Stimulated activated CD4-positive, alpha-beta T cell treated with anti-CD3 and anti-CD28 coated beads, TNF-alpha, amount 100 ng/mL, for 24 hours (primary cell): ENCODE measurements at regions not wholly inside any gene's neighbourhood (a gene's known extent, or its start where the extent isn't known, plus 50 kb on each side); places are given as distances from the start of the nearest gene placed in this dataset.

Source experiments
- DNase-seq, 3 experiments: peaks; one replicate each; pipeline ENCODE4 v3.0.0-alpha.2; 2020; ENCODE audit warnings: low read depth in 3 of 3

DNA sequence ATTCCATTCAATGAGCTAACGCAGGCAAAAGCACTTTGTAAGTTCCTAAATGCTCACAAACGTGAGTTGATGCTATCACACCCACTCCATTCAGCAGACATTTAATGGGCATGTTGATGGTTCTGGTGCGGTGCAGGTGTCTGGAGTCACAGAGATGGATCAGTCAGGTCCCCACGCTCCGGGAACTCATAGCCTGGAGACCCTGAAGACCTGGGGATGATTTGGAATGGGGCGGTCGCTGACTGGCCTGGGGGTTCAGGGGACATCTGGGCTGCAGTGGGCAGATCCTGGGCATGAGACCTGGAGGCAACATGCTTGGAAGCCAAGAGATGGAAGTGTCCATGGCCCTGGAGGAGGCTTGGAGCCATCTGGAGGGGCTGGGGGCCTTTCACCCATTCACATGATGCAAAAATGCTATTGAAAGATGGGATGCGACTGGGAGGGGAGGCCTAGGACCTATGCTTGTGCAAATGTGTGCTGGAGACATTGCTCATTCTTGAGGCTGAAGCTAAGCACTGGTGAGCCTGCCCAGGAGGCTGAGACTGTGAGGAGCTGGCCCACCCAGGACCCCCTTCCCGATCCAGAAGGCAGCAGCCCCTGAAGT lies 522.6 kb downstream of the GLRX3 start:
- DNase-seq = no peak

DNA sequence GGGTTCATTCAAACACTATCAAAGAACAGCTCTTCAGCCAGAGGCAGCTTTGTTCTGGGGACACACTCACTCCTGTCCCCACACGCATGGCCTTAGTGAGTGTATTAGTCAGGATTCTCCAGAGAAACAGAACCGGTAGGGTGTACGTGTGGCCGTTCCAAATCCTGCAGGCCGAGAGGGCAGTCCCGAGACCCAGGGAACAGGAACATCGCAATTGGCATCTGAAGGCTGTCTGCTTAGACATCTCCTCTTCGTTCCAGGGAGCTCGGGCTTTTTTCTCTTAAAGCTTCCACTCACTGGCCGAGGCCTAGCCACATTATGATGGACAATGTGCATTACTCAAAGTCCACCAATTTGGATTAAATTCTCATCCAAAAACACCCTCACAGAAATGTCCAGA lies 523.3 kb downstream of the GLRX3 start:
- no peak for DNase-seq

DNA sequence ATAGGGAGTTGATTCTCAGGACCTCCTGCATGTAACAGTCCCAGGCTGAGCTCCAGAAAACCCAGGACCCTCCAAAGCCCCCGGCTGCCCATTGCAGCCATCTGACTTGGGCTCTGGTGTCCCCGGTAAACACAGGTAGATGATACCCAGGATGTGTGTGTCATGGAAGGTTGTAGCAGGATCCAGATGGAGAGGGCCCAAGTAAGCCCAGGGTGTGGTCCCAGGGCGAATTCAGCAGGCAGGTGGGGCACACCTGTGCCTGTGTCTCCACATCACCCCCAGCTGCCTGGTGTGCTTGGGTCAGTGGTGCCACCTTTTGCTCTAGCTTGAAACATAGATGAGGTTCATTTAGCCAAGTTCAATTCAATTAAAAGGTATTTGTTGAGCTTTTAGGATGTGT lies 524.1 kb downstream of the GLRX3 start:
- DNase-seq = no peak

DNA sequence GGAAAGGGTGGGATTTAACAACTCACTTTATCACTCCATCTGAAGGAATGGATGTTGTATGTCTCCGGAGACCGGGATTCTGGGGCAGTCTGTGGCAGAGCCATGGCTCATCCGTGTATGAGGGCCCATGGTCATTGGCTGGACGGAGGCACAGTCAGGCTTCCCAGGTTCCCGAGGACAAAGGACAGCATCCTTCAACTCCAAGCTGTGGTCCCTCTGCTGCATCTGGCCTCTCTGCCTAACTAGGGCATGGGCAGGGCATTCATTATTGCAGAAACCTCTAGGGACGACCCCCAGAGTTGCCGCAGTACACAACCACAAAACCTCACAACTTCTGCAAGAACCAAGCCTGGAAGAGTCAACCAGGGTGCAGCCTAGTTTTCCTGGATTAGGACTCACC lies 525.2 kb downstream of the GLRX3 start:
- no peak for DNase-seq

DNA sequence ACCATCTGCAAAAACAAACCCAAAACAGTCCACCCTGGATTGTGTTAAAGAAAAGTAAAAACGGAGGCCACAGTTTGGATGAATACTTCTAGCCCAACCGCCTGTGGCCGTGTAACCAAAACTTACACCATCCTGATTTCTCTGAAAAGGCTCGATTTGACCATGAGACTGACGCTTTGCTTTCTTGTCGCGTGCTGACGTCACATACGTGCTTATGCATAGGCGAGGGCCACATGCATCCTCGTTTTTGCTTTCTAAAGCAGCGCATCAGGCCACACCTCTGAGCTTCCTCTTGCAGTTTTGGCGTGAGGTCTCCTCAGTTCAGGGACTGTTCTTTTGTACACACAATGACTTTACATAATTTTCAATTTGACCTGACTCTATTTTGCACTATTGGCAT lies 526.6 kb downstream of the GLRX3 start:
- no peak for DNase-seq

DNA sequence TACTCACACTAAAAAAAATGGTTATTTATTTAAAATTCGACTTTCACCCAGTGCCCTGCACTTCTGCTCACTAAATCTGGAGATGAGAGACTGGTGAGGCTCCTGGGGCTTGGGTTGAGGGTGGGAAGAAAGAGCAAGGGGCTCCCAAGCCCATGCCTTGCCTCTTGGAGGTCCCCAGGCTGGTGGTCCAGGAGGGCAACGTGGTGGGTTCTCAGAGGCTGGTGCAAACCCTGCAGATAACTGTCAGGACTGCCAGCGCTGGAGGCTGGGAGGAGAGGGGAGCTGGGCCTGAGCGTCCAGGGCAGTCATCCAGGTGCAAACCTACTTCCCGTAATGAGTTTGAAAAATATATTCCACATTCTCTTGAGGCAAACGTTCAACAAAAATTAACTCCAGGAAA lies 528.3 kb downstream of the GLRX3 start:
- no peak for DNase-seq

DNA sequence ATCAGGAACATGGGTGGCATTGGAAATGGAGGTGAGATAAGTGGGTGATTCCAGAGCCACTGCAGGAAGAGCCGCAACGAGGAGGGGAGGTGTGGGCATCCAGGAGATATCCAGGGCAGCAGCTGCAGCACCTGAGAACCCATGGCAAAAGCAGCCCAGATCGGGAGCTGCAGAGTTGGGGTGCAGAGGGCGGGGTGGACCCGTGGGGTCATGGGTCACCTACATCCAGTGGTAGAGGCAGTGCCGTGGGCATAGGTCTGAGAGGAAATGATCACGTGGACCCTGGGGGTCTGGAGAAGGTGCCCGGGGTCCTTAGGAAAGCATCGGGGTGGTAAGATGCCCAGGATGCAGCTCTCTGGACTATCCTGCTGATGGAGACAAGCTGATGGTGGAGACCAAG lies 530.0 kb downstream of the GLRX3 start:
- no peak for DNase-seq

DNA sequence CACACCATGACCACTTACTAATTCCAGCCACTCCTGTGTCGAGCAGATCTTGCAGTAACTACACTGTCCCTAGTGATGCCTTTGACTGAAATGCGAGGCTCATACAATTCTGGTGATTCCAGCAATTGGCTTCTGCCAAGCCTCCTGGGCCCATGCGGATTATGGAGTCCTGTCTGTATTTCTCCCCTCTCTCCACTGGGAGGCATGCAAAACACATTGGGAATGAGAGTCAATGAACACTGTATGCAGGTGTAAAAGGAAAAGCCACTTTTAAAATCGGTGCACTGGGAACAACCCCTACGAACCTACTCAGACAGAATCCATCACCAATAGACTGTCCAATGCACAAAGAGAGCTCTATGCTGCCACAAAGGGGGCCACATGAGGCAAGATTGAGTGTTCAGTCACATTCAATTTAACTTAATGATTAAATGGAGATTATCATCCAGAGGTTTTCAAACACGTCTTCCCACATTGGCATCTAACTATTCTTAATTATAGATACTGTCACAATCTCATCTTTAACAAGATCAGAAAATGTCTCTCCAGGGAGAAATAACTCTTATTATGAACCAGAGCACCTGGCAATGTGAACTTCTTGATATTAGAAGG lies 550.6 kb downstream of the GLRX3 start:
- DNase-seq = no peak

DNA sequence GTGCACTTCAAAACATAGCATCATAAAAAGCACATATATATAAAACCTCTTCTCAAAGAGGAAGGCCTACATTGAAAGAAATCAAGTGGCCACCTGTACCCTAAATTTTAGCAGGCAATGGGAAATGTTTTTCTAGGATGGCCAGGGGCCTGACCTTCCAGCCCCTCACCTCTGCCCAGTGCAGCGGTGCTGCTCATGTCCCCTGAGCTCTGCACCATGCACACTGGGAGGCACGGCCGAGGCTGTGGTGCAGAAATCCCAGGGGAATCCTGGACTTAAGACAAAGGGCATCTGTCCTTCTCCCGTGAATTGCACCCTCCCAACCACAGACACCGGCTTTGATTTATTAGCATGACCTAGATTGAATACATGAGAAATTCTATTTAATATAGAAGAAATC lies 551.4 kb downstream of the GLRX3 start:
- no peak for DNase-seq

DNA sequence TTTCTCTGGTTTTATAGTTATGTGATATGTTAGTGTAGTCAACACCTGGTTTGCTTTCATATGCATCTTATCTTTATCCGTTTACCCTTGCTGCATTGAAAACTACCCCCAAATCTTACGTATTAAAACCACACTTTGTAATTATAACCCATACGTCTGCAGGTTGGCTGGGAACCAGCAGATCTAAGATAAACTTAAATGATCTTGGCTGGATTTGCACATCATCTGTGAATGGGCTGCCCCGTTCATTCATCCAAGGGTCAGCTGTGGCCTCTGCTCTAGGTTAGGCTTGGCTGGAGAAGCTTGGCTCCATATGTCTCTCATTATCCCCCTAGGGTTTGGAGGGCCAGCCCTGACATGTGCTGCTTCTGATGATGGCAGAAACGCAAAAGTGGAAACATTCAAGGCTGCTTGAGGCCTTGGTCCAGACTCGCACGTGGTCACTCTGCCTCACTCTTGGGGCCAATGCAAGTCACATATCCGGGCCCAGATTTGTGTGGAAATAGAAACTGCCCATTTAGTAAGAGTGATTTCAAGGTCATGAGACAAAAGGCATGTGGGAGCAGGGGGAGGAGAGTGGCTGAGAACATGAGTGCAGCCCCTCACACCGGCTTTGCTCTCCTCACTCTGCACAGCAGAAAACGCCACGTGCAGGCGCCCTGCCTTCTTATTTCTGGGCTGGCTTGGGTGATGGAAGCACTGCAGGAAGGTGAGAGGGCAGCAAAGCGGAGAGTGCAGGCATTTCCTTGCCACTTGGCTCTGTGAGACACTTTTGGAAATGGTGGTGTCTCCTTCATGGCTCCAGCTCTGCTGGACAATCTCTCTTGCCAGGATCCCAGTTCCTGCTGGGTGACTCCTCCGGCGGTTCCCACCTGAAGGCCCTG lies 553.8 kb downstream of the GLRX3 start:
- DNase-seq = no peak

DNA sequence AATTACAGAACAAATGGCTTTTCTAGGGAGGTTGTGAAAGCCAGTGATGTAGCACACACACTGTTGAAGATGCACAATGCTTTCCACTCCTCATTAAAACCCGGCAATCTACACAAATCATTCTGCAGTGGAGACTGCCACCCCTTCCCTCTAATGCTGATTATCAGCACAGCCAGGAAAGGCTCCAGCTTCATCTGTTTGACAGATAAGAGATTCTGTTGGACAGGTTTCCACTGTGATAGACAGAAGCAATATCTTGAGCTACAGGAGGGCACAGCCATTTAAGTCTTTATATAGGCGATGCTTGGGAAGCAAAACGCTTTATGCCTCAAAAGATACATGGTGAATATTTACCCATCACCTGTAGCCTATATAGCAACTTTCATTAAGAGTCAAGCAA lies 555.6 kb downstream of the GLRX3 start:
- no peak for DNase-seq

DNA sequence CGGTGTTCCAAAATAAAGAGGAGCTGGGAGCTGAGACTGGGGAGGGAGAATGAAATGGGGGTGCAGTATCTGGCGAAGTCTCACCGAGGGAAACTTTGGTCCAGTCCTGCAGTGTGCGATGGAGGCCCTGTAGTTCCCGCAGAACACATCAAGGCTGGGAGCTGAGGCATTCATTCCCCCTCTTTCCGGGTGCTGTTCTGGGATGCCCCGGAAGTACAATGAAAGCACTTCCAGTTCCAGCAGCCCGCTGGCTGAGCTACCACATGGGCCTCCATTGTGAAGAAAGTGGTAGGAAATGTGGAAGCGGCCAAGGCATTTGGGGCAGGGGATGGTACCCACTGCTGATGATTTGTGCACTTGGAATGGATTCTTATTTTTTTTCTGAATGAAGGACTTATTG lies 560.7 kb downstream of the GLRX3 start:
- no peak for DNase-seq

DNA sequence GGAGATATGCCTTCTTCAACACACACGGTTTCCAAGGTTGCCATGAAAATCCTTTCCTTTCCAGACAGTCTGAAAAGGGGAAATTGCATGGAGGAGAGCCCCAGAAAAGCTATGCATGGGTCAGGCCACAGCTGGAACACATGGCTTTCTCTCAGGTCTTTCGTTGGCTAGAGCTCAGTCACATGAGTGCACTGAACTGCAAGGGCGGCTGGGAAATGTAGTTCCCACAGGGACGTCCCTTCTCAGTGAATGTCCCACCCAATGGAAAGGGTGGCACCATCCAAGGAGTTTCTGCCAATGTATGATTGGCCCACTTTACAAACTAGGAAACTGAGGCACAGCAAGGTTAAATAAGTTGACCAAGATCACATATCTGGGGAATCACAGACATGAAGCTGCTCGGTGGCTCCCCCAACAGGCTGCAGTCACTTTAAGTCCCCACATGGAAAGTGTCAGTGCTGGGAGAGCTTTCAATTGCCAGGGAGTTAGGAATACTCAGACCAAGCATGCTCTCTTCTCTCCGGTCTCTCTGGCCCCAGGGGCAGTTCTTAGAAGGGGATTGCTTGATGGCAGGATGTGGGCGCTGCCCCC lies 571.3 kb downstream of the GLRX3 start:
- no peak for DNase-seq

DNA sequence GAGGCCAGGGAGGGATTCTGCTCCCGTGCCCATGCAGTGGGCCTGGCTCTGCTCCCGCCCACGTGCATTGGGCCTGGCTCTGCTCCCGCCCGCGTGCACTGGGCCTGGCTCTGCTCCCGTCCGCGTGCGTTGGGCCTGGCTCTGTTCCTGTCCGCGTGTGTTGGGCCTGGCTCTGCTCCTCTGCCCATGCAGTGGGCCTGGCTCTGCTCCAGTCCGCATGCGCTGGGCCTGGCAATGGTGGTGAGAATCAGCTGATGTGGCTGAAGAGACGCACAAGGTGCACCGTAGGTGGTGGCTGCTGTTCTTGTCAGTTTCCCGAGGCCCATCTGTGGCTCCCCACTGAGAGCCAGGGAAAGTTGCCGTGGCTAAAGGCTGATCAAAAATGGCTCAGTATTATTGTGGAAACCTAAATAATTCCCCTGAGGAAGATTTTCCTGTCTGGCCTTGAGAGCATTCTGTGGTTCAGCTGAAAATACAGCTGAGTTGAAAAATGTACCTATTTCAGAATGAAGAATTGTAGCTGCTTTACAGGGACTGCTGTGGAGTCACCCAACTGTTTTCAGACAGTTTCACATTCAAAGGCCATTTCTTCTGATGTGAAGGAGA lies 572.4 kb downstream of the GLRX3 start:
- no peak for DNase-seq

DNA sequence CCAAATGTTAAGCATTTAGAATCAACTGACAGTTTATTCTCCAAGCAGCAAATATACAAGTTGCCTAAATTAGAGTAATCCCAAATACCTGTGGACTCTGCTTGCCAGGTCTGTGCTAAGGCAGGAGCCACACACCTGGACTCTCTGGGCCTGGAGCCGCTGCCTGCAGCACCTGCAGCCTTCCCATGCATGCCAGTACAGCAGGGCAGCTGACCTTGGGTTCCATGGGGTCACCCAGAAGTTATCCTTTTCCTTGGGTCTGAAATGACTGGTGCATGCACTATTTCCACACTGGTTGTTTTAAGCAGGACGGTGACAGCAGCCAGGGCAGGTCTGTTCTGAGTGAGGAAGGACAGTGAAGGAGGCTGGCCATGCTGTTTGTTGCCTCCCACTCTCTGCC lies 573.2 kb downstream of the GLRX3 start:
- DNase-seq = no peak

DNA sequence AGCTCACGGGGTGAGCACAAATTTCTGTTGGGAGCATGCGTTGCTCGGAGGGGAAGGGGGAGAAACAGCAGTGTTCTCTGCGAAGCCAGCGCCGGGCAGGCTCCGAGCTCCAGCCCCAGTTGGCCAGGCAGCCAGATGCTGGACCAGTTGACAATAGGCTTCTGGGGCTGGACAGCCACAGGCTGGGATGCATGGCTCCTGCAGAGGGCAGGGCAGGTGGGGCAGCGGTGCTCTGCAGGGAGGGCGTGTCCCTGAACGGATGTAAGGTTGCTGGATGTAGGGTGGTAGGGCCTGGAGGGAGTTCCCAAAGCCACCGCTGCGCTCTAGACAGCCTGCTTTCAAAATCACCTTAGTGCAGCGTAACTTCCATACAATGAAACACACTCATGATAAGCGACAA lies 574.9 kb downstream of the GLRX3 start:
- no peak for DNase-seq

DNA sequence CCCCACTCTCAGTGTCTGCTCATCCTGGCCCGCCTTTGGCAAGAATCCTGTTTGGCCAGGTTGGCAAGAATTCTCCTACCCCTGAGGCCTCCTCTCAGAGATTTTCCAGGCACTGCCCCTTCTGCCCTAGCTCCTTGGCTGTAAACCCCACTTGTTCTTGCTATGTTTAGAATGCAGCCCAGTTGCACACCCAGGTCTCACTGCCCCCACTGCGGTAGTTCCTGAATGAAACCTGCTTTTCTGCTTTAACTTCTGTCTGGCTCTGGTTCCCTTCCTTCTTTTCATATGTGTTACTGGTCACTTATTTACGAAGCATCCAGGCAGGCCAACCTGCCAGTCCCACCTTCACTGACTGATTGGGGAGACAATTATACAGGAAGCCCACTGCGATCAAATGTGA lies 576.9 kb downstream of the GLRX3 start:
- no peak for DNase-seq

DNA sequence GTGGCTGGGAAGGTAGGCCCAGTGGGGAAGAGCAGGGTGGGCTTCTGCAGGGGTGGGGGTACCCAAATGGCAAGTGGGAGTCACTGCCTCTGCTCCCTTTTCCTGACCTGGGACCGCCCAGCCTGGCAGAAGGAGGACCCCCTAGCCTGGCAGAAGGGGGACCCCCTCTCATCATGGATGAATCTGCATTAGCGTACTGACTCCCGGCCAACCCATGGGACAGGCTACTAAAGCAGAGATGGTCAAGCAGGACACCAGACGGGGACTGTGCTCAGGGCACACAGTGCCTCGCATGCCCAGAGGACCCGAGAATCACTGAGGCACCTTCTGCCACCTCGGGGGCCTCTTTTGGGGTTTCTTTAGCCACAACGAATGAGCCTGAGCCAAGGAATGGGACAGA lies 577.5 kb downstream of the GLRX3 start:
- no peak for DNase-seq

DNA sequence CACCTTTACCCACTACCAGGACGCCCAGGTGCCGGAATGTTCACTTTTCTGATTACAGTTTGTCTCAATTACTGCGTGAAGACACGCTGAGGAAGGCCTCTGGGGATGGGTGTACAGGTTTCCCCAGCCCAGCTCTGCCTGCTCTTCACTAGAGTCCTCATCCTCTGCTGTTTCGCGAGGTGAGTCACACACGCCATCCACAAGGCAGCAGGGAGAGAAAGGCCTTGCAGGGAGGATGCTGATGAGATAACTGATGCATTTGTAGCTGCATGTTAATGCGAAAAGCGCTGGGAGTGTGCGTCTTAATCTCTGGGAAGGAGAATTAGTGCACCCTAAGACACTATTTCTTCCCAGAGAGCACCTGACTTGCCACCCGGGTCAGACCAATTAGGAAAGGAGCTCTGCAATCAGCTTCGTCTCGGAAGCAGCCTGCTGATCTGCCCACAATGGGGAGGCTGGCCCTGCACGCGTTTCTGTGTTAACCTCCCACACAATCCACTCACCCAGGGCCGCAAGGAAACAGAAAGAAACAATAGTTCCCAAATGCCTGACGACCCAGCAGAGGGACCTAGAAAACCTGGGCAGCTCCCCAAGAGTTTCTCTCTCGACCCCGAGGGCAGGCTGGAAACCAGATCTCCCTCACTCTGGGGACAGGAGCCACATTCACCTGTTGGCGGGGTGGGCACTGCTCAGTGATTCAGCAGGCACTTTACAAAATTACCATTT lies 578.7 kb downstream of the GLRX3 start:
- no peak for DNase-seq

DNA sequence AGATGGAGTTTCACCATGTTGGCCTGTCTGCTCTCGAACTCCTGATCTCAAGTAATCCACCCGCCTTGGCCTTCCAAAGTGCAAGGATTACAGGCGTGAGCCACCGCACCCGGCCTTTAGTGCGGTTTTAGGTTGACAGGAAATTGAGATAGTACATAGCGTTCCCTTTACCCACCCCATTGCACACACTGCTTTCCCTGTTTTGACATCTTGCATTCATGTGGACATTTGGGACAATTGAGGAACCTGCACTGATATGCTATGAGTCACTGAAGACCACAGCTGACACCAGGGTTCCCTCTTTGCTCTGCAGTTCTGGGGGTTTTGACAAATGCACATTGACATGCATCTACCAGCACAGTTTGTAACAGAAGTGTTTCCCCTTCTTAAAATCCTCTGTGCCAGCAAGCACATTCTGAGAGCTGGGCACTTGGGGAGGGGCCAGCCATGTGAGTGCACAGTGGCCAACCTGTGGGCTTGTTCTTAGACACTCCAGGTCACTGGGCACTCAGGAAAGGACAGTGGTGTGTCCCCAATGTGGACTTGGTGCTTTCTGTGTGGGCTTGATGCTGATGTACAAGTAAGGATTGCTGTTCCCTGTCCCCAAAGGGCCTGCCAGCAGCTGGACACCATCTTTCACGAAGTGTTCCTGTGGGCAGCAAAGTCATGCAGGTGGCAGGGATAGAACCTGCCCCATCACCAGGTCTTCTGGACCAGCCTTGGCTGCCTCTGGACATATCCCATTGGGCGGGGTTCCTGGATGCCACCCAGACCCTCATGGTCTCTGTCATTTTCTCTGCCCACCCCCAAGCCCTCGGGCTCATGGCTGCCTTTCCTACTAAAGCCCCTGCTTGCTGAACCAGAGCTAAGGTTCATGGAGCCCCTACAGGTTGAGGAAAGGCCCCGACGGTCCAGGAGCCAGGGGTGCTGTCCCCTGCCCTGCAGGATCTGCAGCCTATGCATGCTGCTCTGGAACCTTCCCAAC lies 579.8 kb downstream of the GLRX3 start:
- no peak for DNase-seq
